CD4-positive, alpha-beta T cell treated with Interferon gamma for 1 hour (primary cell): ENCODE measurements at regions not wholly inside any gene's neighbourhood (a gene's known extent, or its start where the extent isn't known, plus 50 kb on each side); places are given as distances from the start of the nearest gene placed in this dataset.

Experiments
- DNase-seq: peaks from one replicate; pipeline ENCODE4 v3.0.0-alpha.2; 2020

- no peak for DNase-seq
These were observed 433.4 kb upstream of the MAF start for GRCh38 chr16:80033783-80034468.

GRCh38 chr16:80029761-80030481 is 429.4 kb upstream of the MAF start:
- DNase-seq = no peak

GRCh38 chr16:80029381-80029630 is 428.8 kb upstream of the MAF start:
- no peak for DNase-seq

- no peak for DNase-seq
These were observed 428.2 kb upstream of the MAF start for GRCh38 chr16:80028581-80029380.

- DNase-seq = peak; percentile 17
These were observed 426.7 kb upstream of the MAF start for GRCh38 chr16:80027007-80027965.

- no peak for DNase-seq
These were observed 424.7 kb upstream of the MAF start for GRCh38 chr16:80025236-80025635.

- DNase-seq = no peak
These were observed 423.9 kb upstream of the MAF start for GRCh38 chr16:80024443-80024842.

GRCh38 chr16:80023865-80024264 is 423.3 kb upstream of the MAF start:
- no peak for DNase-seq

GRCh38 chr16:80019395-80019794 is 418.9 kb upstream of the MAF start:
- DNase-seq = no peak

GRCh38 chr16:80018466-80018865 is 417.9 kb upstream of the MAF start:
- no peak for DNase-seq

GRCh38 chr16:80016731-80017326 is 416.3 kb upstream of the MAF start:
- no peak for DNase-seq

- DNase-seq = no peak
These were observed 415.0 kb upstream of the MAF start for GRCh38 chr16:80015566-80015965.

- no peak for DNase-seq
These were observed 413.9 kb upstream of the MAF start for GRCh38 chr16:80014241-80014939.

- no peak for DNase-seq
These were observed 412.0 kb upstream of the MAF start for GRCh38 chr16:80012586-80012985.

GRCh38 chr16:80009971-80010659 is 409.6 kb upstream of the MAF start:
- DNase-seq = no peak

GRCh38 chr16:80008857-80009256 is 408.3 kb upstream of the MAF start:
- no peak for DNase-seq

- no peak for DNase-seq
These were observed 406.7 kb upstream of the MAF start for GRCh38 chr16:80007231-80007630.

- DNase-seq = no peak
These were observed 406.0 kb upstream of the MAF start for GRCh38 chr16:80006241-80007215.

- no peak for DNase-seq
These were observed 403.6 kb upstream of the MAF start for GRCh38 chr16:80004113-80004512.

GRCh38 chr16:80002261-80002660 is 401.7 kb upstream of the MAF start:
- DNase-seq = no peak
